SK-N-MC (cell line): ENCODE measurements at regions not wholly inside any gene's neighbourhood (a gene's known extent, or its start where the extent isn't known, plus 50 kb on each side); places are given as distances from the start of the nearest gene placed in this dataset.
"Not testable (repeated sequence)": the region's sequence is repeated elsewhere in the genome, so short reads cannot be mapped to it uniquely, and the experiment has no call there.

Source experiments
- DNase-seq: peaks from one replicate; pipeline ENCODE4 v3.0.0-alpha.2; 2011; ENCODE audit warnings: low read depth, low spot score
- H3K27ac ChIP-seq: fragments of 200-600 bp; sonication (generic); 2 replicates; pipeline ENCODE4 v1.5.1; 2016; ENCODE audit warnings: mixed run types
- H3K36me3 ChIP-seq: fragments of 200-600 bp; sonication (generic); 2 replicates; pipeline ENCODE4 v1.6.1; 2017; ENCODE audit warnings: antibody characterized with exemption, low read length, mixed read lengths; ENCODE audit not compliant: insufficient read depth
- H3K4me3 ChIP-seq: fragments of 200-600 bp; sonication (generic); 2 replicates; pipeline ENCODE4 v1.5.1; 2016
- H3K9ac ChIP-seq: fragments of 200-600 bp; sonication (generic); 2 replicates; pipeline ENCODE4 v1.8.0; 2017; ENCODE audit warnings: mixed run types, mixed read lengths; ENCODE audit not compliant: insufficient read length
- H3K9me3 ChIP-seq: fragments of 200-600 bp; sonication (generic); 2 replicates; pipeline ENCODE4 v1.6.1; 2017; ENCODE audit warnings: low read depth, mild to moderate bottlenecking, antibody characterized with exemption, low read length, moderate library complexity, mixed read lengths
- EZH2 ChIP-seq: fragments of 200-600 bp; sonication (generic); IDR thresholded peaks from one replicate; pipeline ENCODE4 v1.6.1; 2017; ENCODE audit warnings: antibody characterized with exemption
- FOXP2 ChIP-seq: optimal IDR thresholded peaks from 2 replicates; pipeline ENCODE3; 2011; ENCODE audit warnings: mild to moderate bottlenecking, moderate library complexity; ENCODE audit not compliant: insufficient read depth; ENCODE audit errors: extremely low read length, control extremely low read depth
- POLR2AphosphoS5 ChIP-seq: IDR thresholded peaks from 2 replicates; pipeline ENCODE4 v1.6.1; 2012; ENCODE audit warnings: mild to moderate bottlenecking, low read depth, low read length, borderline replicate concordance

DNA sequence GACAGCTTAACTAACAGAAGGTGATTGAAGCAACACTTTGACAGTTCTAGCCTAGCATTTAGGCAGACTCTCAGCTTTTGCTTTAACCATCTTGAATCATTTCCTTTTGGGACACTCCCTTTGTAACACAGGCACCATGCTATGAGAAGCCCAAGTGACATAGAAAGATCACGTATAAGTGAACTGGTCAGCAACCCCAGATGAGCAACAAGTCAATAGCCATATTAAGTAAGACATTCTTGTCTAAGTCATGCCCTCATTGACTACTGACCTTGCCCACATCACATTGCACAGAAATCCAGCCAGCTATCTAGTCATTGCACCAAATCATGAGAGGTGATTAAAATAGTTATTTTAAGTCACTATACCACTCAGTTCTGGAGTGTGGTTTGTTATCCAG is 476.8 kb downstream of the TRHDE start:
- H3K27ac ChIP-seq, result no peak overlapping the region

DNA sequence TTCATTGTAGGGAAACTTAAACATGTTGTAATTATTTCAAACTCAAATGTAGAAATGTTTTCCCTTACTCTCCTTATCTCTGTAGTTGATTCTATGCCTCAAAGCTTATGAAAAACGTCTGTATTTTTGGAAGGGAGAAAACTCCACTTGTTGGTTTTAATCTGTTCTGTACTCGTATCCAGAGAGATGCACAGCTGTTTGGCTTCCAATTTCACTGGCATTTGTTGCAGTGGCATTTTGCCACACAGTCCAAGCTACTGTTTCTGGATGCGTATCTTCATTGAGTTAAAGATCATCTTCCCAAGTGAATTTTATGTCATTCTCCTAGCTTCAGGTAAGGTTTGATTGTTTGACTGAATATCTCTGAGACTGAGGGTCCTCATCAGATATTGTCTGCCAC is 481.4 kb downstream of the TRHDE start:
- Histone ChIP-seq H3K27ac (no peak overlapping the region), H3K9me3 (peaks cover 5% of the 10 kb centered on the region; the same call in 1 of the 2 replicates), H3K9ac (no peak overlapping the region), H3K4me3 (no peak overlapping the region), H3K36me3 (no peaks in the 10 kb centered on the region)
- no peak for DNase-seq
- no peak for TF ChIP-seq POLR2AphosphoS5
- TF ChIP-seq FOXP2, result no peak
- no peak for TF ChIP-seq EZH2

More for the DNA sequence above, 476.8 kb downstream of the TRHDE start:
- no peaks in the 10 kb centered on the region for H3K36me3 ChIP-seq
- DNase-seq, result no peak
- TF ChIP-seq FOXP2 (no peak), POLR2AphosphoS5 (no peak), EZH2 (no peak)
- H3K4me3 ChIP-seq, result no peak overlapping the region
- H3K9me3 ChIP-seq, result 0 out of 2 replicates have a peak, but pooled peaks cover 2% of the 10 kb centered on the region
- H3K9ac ChIP-seq, result no peak overlapping the region

DNA sequence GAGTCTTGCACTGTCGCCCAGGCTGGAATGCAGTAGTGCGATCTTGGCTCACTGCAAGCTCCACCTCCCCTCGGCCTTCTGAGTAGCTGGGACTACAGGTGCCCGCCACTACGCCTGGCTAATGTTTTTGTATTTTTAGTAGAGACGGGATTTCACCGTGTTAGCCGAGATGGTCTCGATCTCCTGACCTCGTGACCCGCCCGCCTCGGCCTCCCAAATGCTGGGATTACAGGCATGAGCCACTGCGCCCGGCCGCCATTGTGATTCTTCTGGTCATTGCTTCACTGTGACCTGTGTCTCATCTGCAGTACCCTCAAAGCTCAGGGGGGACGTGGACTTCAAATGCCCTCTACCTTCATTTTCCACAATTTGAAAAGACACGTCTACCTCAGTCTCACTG is 481.9 kb downstream of the TRHDE start:
- not testable (repeated sequence) for H3K27ac ChIP-seq, H3K4me3 ChIP-seq, DNase-seq, H3K36me3 ChIP-seq, H3K9ac ChIP-seq, H3K9me3 ChIP-seq

DNA sequence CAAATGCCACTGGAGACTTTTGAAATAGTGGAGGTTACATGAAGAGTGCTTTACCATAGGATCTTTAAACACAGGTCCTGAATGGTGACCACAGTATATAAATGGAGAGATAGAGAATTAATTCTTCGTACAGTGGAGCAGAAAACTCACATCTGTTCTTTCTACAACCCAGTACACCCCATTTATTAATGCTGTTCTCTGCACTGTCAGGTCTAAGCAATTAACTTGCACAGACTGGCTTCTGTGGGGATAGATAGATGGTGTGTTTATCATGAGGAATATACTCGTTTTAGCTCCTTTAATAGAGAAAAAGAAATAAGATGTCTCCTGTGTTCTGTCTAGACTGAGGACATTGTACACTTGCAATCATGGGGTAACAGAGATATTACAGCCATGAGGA is 494.3 kb downstream of the TRHDE start:
- Histone ChIP-seq H3K36me3 (no peaks in the 10 kb centered on the region), H3K9ac (no peak overlapping the region), H3K4me3 (no peak overlapping the region), H3K27ac (no peak overlapping the region), H3K9me3 (no peaks in the 10 kb centered on the region)
- TF ChIP-seq POLR2AphosphoS5, result no peak
- TF ChIP-seq EZH2, result no peak
- no peak for TF ChIP-seq FOXP2
- no peak for DNase-seq

DNA sequence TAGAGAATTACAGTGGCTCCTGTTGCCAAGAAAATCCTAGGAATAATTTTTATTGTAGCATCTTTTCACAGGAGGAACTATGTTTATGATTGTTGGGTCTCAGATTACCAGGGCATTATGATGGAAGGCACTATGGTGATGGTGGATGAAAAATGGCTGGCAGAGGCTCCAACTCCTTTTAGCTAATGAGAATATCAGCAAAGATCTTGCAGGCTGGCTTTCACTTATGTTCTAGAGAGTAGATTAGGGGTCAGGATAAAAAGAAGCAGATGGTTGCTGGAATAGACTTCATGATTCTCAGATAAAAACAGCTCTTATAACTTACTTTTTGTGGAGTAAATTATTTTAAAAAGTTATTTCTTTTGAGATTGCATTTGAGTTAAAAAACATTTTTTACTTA is 501.9 kb downstream of the TRHDE start:
- Histone ChIP-seq H3K4me3 (no peak overlapping the region), H3K27ac (no peak overlapping the region), H3K9ac (no peak overlapping the region), H3K36me3 (no peaks in the 10 kb centered on the region), H3K9me3 (no peaks in the 10 kb centered on the region)
- DNase-seq, result no peak
- TF ChIP-seq EZH2 (no peak), POLR2AphosphoS5 (no peak), FOXP2 (no peak)

DNA sequence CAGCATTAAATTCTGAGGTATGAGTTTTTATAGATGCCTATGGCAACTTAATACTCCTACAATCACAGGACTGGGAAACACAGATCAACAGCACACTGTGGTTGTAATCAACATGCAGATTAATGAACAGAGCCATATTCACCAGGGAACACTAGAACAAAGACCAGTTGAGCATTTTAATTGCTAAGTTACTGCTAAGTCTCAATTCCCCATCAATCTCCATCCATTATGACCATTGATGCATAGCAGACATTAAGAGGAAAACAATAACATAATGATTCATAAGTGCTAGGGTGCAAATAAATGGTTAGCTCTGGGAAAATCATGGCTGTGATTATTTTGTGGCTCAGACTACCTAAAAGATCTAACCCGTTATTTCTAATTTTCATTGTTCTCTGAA is 505.6 kb downstream of the TRHDE start:
- no peak for TF ChIP-seq EZH2
- Histone ChIP-seq H3K9ac (no peak overlapping the region), H3K4me3 (no peak overlapping the region), H3K27ac (no peak overlapping the region), H3K36me3 (no peaks in the 10 kb centered on the region), H3K9me3 (no peaks in the 10 kb centered on the region)
- DNase-seq, result no peak

DNA sequence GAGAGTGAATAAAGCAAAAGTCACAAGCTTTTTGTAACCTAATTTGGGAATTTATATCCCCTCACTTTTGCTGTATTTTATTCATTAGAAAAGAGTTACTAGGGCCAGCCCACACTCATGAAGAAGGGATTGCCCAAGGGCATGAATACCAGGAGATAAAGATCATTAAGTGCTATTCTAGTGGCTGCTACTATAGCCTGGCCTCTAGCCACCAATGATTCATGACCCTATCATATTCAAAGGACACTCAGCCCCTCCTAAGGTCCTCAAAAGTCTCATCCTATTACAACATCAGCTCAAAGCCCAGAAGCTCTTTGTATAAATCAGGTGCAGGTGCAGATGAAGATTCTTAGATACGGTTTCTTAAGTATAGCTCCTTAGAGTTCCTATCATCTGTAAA is 518.1 kb downstream of the TRHDE start:
- H3K9me3 ChIP-seq, result no peaks in the 10 kb centered on the region
- DNase-seq, result no peak
- TF ChIP-seq FOXP2 (no peak), POLR2AphosphoS5 (no peak), EZH2 (no peak)
- no peak overlapping the region for H3K4me3 ChIP-seq
- H3K36me3 ChIP-seq, result no peaks in the 10 kb centered on the region
- H3K27ac ChIP-seq, result no peak overlapping the region
- H3K9ac ChIP-seq, result no peak overlapping the region

DNA sequence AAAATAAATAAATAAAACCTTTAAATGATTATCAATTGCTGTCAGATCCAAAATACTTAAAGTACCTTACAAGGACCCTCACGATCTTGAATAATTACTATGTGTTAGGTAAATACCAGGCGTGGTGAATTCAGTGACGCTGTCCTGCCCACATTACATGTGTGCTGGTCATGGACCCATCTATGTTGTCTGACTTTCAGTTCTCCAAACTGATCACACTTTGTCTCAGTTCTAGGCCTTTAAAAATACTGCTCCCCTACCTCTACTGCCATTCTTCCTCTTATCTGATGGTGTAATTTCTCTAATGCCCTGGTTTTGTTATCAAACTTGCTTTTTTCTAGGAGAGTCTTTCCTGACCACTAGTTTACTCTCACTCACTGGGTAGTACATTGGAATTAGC is 520.7 kb downstream of the TRHDE start:
- Histone ChIP-seq H3K9me3 (no peaks in the 10 kb centered on the region), H3K9ac (no peak overlapping the region), H3K27ac (no peak overlapping the region), H3K4me3 (no peak overlapping the region), H3K36me3 (no peaks in the 10 kb centered on the region)
- DNase-seq, result no peak
- TF ChIP-seq EZH2 (no peak), POLR2AphosphoS5 (no peak), FOXP2 (no peak)

DNA sequence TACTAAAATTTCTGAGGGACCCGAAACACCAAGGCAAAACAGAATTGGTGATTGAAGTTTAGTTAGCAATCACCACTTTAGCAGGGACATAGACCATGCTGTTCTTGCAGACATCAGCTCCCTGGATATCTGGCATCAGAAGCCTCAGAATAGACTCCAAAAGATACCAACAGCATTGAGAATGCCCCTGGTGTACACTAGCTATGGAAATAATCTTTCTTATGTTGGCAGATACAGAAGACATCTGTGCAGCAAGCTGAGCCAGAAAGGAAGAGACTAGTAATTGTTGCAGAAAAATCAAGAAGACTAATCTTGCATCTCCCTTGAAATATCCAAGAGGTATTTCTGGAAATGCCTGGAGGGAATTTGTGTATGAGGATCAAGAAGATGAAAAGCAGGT is 521.6 kb downstream of the TRHDE start:
- no peak overlapping the region for H3K27ac ChIP-seq
- TF ChIP-seq EZH2 (no peak), FOXP2 (no peak), POLR2AphosphoS5 (no peak)
- H3K4me3 ChIP-seq, result no peak overlapping the region
- no peaks in the 10 kb centered on the region for H3K9me3 ChIP-seq
- H3K9ac ChIP-seq, result no peak overlapping the region
- no peak for DNase-seq
- H3K36me3 ChIP-seq, result no peaks in the 10 kb centered on the region

DNA sequence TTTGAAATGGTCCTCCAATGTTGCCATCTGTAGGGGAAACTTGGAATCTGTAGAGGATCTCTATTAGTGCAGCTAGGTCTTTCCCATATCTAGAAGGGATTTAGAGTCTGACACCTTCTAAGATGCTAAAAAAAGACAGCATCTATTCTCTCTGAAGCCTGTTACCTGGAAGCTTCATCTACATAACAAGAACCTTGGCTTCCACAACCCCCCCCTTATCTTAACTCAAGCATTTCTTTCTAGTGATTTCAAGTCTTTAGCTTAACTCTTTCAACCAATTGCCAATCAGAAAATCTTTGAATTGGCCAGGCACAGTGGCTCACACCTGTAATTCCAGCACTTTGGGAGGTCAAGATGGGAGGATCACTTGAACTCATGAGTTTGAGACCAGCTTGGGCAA is 543.3 kb downstream of the TRHDE start:
- no peak overlapping the region for H3K4me3 ChIP-seq
- no peak for DNase-seq
- H3K36me3 ChIP-seq, result no peaks in the 10 kb centered on the region
- H3K27ac ChIP-seq, result no peak overlapping the region
- H3K9me3 ChIP-seq, result no peaks in the 10 kb centered on the region
- H3K9ac ChIP-seq, result no peak overlapping the region
- no peak for TF ChIP-seq POLR2AphosphoS5
- TF ChIP-seq FOXP2, result no peak
- TF ChIP-seq EZH2, result no peak
